GM12878 (cell line): ENCODE measurements at regions not wholly inside any gene's neighbourhood (a gene's known extent, or its start where the extent isn't known, plus 50 kb on each side); places are given as distances from the start of the nearest gene placed in this dataset.

Experiments used
- ATAC-seq: fragments of 200-7000 bp; cut with Tn5 transposase; 3 replicates; pipeline ENCODE4 v1.9.1; 2020; ENCODE audit warnings: mild to moderate bottlenecking, moderate library complexity
- BruUV-seq: library from RNA; stranded (reverse); fragments of 400-500 nt; replicated peaks from 2 replicates; lab custom pipeline; 2021; lab: Mats Ljungman, UMichigan
- CTCF ChIA-PET: fragments of 300-600 bp; sonication (Branson Sonifier 250); formaldehyde crosslinking; extraction: SDS; loops from one replicate; lab custom pipeline; 2021; ENCODE audit warnings: inconsistent platforms; lab: Yijun Ruan, JAX
- POLR2A ChIA-PET: fragments of 350-600 bp; formaldehyde crosslinking; extraction: SDS; loops from one replicate; lab custom pipeline; 2021; ENCODE audit warnings: inconsistent platforms; lab: Charles Lee
- RAD21 ChIA-PET: fragments of 300-600 bp; sonication (Branson Sonifier 250); formaldehyde crosslinking; loops from one replicate; lab custom pipeline; 2023; ENCODE audit warnings: antibody characterized with exemption; ENCODE audit not compliant: unreplicated experiment; lab: Charles Lee
- SMC1A ChIA-PET: fragments of 300-600 bp; sonication (Branson Sonifier 250); formaldehyde crosslinking; loops from one replicate; lab custom pipeline; 2023; ENCODE audit not compliant: unreplicated experiment, uncharacterized antibody; lab: Charles Lee
- DNase-seq: peaks from one replicate; pipeline ENCODE4 v3.0.0-alpha.2; 2011; ENCODE audit warnings: low read depth, low spot score
- FAIRE-seq: peaks from 3 replicates; lab custom pipeline; 2011; peaks lifted over from hg19 to GRCh38; lab: Jason Lieb, UNC
- H2AFZ ChIP-seq: 2 replicates; pipeline ENCODE4 v1.6.0; 2011; ENCODE audit warnings: low read depth, low read length, control low read depth; ENCODE audit not compliant: control insufficient read depth
- H3K27ac ChIP-seq: 2 replicates; pipeline ENCODE4 v1.5.1; 2011; ENCODE audit warnings: control low read depth; ENCODE audit not compliant: control insufficient read depth, insufficient read depth
- H3K27me3 ChIP-seq, 2 experiments: replicated peaks in 1 of 2; 2 replicates each; pipeline versions ENCODE4 v1.6.0 to v1.6.1; 2011; ENCODE audit warnings: low read length in 1 of 2; ENCODE audit not compliant: control insufficient read depth in 2 of 2, insufficient read depth in 2 of 2
- H3K36me3 ChIP-seq, 2 experiments: 2 replicates each; pipeline ENCODE4 v1.5.1; 2011; ENCODE audit warnings: low read length in 1 of 2; ENCODE audit not compliant: control insufficient read depth in 2 of 2, insufficient read depth in 2 of 2
- H3K4me1 ChIP-seq: 2 replicates; pipeline ENCODE4 v1.6.1; 2011; ENCODE audit warnings: mild to moderate bottlenecking, low read length, moderate library complexity, mixed read lengths; ENCODE audit not compliant: control insufficient read depth, insufficient read depth
- H3K4me2 ChIP-seq: 2 replicates; pipeline ENCODE4 v1.6.0; 2011; ENCODE audit warnings: control low read depth; ENCODE audit not compliant: control insufficient read depth, insufficient read depth
- H3K4me3 ChIP-seq: fragments of 200-600 bp; sonication (generic); 2 replicates; pipeline ENCODE4 v1.5.1; 2016
- H3K79me2 ChIP-seq: 2 replicates; pipeline ENCODE4 v1.6.0; 2011; ENCODE audit warnings: low read length; ENCODE audit not compliant: control insufficient read depth, insufficient read depth
- H3K9ac ChIP-seq: 2 replicates; pipeline ENCODE4 v1.8.0; 2011; ENCODE audit warnings: low read length, control low read depth, mixed read lengths; ENCODE audit not compliant: control insufficient read depth, insufficient read depth
- H3K9me3 ChIP-seq: replicated peaks from 3 replicates; pipeline ENCODE4 v1.5.1; 2011; ENCODE audit warnings: mild to moderate bottlenecking, low read length; ENCODE audit not compliant: control insufficient read depth, insufficient read depth
- H4K20me1 ChIP-seq: 2 replicates; pipeline ENCODE4 v1.6.0; 2011; ENCODE audit not compliant: control insufficient read depth, insufficient read depth
- BACH1 ChIP-seq: fragments of 450-650 bp; IDR thresholded peaks from 2 replicates; pipeline ENCODE4 v1.6.1; 2017; ENCODE audit warnings: mild to moderate bottlenecking, borderline replicate concordance
- CEBPZ ChIP-seq: fragments of 150-350 bp; IDR thresholded peaks from 2 replicates; pipeline ENCODE4 v1.6.1; 2016; ENCODE audit warnings: low read depth, low read length
- E4F1 ChIP-seq: fragments of 450-650 bp; IDR thresholded peaks from 2 replicates; pipeline ENCODE4 v1.6.1; 2018; ENCODE audit warnings: borderline replicate concordance, mild to moderate bottlenecking; ENCODE audit not compliant: partially characterized antibody
- EGR1 ChIP-seq, 2 experiments: IDR thresholded peaks; 1 replicate in 1 of 2; 2 replicates in 1 of 2; pipeline ENCODE4 v1.6.1; 2011 to 2012; ENCODE audit warnings: low read depth in 2 of 2, low read length in 2 of 2, borderline replicate concordance in 1 of 2, mild to moderate bottlenecking in 1 of 2, moderate library complexity in 1 of 2
- JUNB ChIP-seq: IDR thresholded peaks from 2 replicates; pipeline ENCODE4 v1.6.1; 2016; ENCODE audit warnings: antibody characterized with exemption, mild to moderate bottlenecking
- MLLT1 ChIP-seq: fragments of 450-650 bp; IDR thresholded peaks from 2 replicates; pipeline ENCODE4 v1.6.1; 2016; ENCODE audit warnings: mild to moderate bottlenecking
- MYC ChIP-seq: IDR thresholded peaks from 2 replicates; pipeline ENCODE4 v1.6.1; 2011; ENCODE audit warnings: mild to moderate bottlenecking, low read length, moderate library complexity, inconsistent platforms; ENCODE audit not compliant: insufficient read depth, insufficient replicate concordance, insufficient read length, severe bottlenecking
- SMC3 ChIP-seq: IDR thresholded peaks from 2 replicates; pipeline ENCODE4 v1.6.1; 2011; ENCODE audit warnings: low read length, improper control_type of control experiment, borderline replicate concordance
- TCF12 ChIP-seq: IDR thresholded peaks from 2 replicates; pipeline ENCODE4 v1.6.1; 2011; ENCODE audit warnings: low read depth, mild to moderate bottlenecking, low read length
- ZBTB40 ChIP-seq: fragments of 450-650 bp; IDR thresholded peaks from 2 replicates; pipeline ENCODE4 v1.6.1; 2016; ENCODE audit warnings: mild to moderate bottlenecking, moderate library complexity, borderline replicate concordance
- ZNF274 ChIP-seq: IDR thresholded peaks from one replicate; pipeline ENCODE4 v1.8.0; 2011; ENCODE audit not compliant: insufficient read length, insufficient read depth
- WGBS: methylation state at CpG from one replicate; pipeline ENCODE4 v1.1.6; 2016; ENCODE audit warnings: low lambda C conversion rate; ENCODE audit not compliant: insufficient replicate concordance, insufficient coverage; ENCODE audit errors: missing lambda C conversion rate; 5-methylcytosine and 5-hydroxymethylcytosine counted together
- in situ Hi-C: fragments of 300-500 bp; cut with MboI; formaldehyde crosslinking; loops from 9 replicates; pipeline ENCODE4 v1.14.3; 2018; ENCODE audit warnings: mixed read lengths
- intact Hi-C: fragments of 100-400 bp; cut with micrococcal nuclease; formaldehyde crosslinking; loops from one replicate; pipeline ENCODE4 v1.14.2; 2022; ENCODE audit not compliant: unreplicated experiment

GRCh38 chr4:128690011-128690410 is 119.5 kb upstream of the JADE1 start:
- Histone ChIP-seq H3K4me3 (no peak overlapping the region), H3K4me1 (no peaks in the 10 kb centered on the region), H4K20me1 (no peaks in the 10 kb centered on the region), H3K4me2 (no peak overlapping the region), H3K79me2 (no peaks in the 10 kb centered on the region), H3K9ac (no peak overlapping the region), H3K27me3 (no peaks in the 10 kb centered on the region), H3K9me3 (peaks cover 7% of the 10 kb centered on the region; the same call in 2 of the 3 replicates), H3K36me3 (no peaks in the 10 kb centered on the region), H3K27ac (no peak overlapping the region), H2AFZ (no peak overlapping the region)
- ChIA-PET SMC1A (interaction anchor here (1.5 kb wide), 1 partner anchor 42 kb away, joined by 3 read pairs; no protein-coding TSS in a partner anchor), POLR2A (interaction anchor here (0.8 kb wide), 1 partner anchor 45 kb away, joined by 7 read pairs; no protein-coding TSS in a partner anchor), RAD21 (no interaction called here), CTCF (interaction anchor here (1.1 kb wide), 1 partner anchor 15 kb away, joined by 3 read pairs; no protein-coding TSS in a partner anchor)
- ATAC-seq: no peak
- intact Hi-C loops: no loop called here
- no peak for FAIRE-seq
- WGBS: 48% methylated on average over 3 of the region's 3 CpGs
- no peak for DNase-seq
- in situ Hi-C loops: no loop called here
- no TSS peak for BruUV-seq
- no peak for TF ChIP-seq JUNB
- no peak for TF ChIP-seq SMC3
- no peak for TF ChIP-seq BACH1
- TF ChIP-seq MYC: no peak
- no peak for TF ChIP-seq E4F1
- no peak for TF ChIP-seq MLLT1
- no peak for TF ChIP-seq ZNF274
- TF ChIP-seq CEBPZ: no peak
- TF ChIP-seq EGR1 (IDR thresholded peaks at IDR 0.05; ENCODE audit: borderline replicate concordance in 1 of 2, low read depth in 2 of 2, low read length in 2 of 2): no peak
- no peak for TF ChIP-seq ZBTB40
- TF ChIP-seq TCF12: no peak
